ENCODE measurements at regions not wholly inside any gene's neighbourhood (a gene's known extent, or its start where the extent isn't known, plus 50 kb on each side); places are given as distances from the start of the nearest gene placed in this dataset.
A peak's percentile ranks its signal among the peaks of the same experiment; 100 is the strongest.
"Not testable (repeated sequence)": the region's sequence is repeated elsewhere in the genome, so short reads cannot be mapped to it uniquely, and the experiment has no call there.

DNA sequence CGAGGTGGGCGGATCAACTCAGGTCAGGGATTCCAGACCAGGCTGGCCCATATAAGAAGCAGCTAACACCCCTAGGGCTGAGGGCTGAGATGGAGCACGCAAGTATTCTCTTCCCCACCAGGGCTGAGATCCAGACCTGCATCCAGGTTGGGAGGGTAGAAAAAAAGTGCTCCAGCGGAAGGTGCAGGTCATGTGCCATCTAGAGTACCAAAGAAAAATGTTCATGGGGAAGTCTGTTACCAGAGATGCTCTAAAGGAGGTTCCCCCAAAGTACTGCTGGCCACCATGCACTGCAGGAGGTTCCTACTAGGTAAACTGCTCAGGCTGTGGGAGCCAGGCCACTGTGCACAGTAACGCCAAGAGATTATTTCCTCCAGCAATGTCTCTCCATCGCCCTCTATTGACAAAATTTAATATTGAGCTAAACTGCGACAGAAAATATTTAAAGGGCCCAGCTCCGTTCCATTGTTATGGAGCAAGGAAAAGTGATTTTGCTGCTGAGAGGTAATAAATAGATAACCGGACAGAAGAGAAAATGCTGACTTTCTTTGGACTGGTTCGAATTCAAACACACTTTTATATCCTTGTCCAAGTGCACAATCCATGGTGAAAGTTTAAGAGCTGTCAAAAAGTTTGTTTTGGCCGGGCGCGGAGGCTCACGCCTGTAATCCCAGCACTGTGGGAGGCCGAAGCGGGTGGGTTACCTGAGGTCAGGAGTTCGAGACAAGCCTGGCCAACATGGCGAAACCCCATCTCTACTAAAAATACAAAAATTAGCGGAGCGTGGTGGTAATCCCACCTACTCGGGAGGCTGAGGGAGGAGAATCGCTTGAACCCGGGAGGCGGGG is 159.9 kb downstream of the OR2B2 start:
- intact Hi-C loops (cut with micrococcal nuclease) = loop anchor here (1.0 to 10.0 kb wide), 11 partner anchors 58 to 589 kb away; partner anchors contain the start of genes POM121L2 and ZNF184
- ChIA-PET POLR2A (interaction anchor here (0.6 to 2.8 kb wide), 29 partner anchors 10 to 625 kb away, joined by 3 to 18 read pairs (median 4); partner anchors contain the start of gene ZNF184), CTCF (interaction anchor here (0.6 to 3.6 kb wide), 30 partner anchors 8 to 625 kb away, joined by 3 to 15 read pairs (median 4); no protein-coding TSS in a partner anchor)
- Mint-ChIP-seq H3K4me1 (ENCODE audit: insufficient read depth, unreplicated experiment) (peaks cover 11% of the 10 kb centered on the region), H3K9me3 (ENCODE audit: unreplicated experiment) (no peaks in the 10 kb centered on the region), H3K27me3 (ENCODE audit: insufficient read depth, unreplicated experiment) (no peaks in the 10 kb centered on the region), H3K36me3 (ENCODE audit: insufficient read depth, unreplicated experiment) (peaks cover 21% of the 10 kb centered on the region), H3K4me3 (ENCODE audit: unreplicated experiment) (peak overlapping the region; percentile 99), H3K27ac (ENCODE audit: low read depth, unreplicated experiment) (peak overlapping the region; percentile 97)
- peak; percentile 84 for DNase-seq (ENCODE audit: unreplicated experiment)
- TF ChIP-seq, protein P1, sequence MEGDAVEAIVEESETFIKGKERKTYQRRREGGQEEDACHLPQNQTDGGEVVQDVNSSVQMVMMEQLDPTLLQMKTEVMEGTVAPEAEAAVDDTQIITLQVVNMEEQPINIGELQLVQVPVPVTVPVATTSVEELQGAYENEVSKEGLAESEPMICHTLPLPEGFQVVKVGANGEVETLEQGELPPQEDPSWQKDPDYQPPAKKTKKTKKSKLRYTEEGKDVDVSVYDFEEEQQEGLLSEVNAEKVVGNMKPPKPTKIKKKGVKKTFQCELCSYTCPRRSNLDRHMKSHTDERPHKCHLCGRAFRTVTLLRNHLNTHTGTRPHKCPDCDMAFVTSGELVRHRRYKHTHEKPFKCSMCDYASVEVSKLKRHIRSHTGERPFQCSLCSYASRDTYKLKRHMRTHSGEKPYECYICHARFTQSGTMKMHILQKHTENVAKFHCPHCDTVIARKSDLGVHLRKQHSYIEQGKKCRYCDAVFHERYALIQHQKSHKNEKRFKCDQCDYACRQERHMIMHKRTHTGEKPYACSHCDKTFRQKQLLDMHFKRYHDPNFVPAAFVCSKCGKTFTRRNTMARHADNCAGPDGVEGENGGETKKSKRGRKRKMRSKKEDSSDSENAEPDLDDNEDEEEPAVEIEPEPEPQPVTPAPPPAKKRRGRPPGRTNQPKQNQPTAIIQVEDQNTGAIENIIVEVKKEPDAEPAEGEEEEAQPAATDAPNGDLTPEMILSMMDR (IDR thresholded peaks at IDR 0.05; ENCODE audit: unreplicated experiment) = peak; percentile 78
- TSS peak; percentile 79 for BruUV-seq (replicated peaks)

DNA sequence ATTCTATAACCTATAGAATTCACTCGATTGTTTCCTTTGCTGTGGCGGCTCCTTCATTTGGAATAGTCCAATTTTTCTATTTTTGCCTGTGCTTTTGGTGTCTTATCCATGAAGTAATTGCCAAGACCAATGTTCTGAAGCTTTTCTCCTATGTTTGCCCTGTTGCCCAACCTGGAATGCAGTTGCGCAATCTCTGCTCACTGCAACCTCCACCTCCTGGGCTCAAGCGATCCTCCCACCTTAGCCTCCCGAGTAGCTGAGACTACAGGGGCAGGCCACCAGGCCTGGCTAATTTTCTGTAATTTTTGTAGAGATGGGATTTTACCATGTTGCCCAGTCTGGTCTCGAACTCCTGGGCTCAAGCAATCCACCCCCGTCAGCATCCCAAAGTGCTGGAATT is 163.5 kb downstream of the OR2B2 start:
- no TSS peak for BruUV-seq (replicated peaks)
- H3K27me3 Mint-ChIP-seq (ENCODE audit: insufficient read depth, unreplicated experiment) = no peaks in the 10 kb centered on the region
- peaks cover 14% of the 10 kb centered on the region for H3K36me3 Mint-ChIP-seq (ENCODE audit: insufficient read depth, unreplicated experiment)
- no peak overlapping the region for H3K4me3 Mint-ChIP-seq (ENCODE audit: unreplicated experiment)
- H3K9me3 Mint-ChIP-seq (ENCODE audit: unreplicated experiment) = no peaks in the 10 kb centered on the region
- POLR2A ChIA-PET = no interaction called here
- TF ChIP-seq, protein P1 (IDR thresholded peaks at IDR 0.05; ENCODE audit: unreplicated experiment) = no peak
- CTCF ChIA-PET = no interaction called here
- no peak overlapping the region for H3K27ac Mint-ChIP-seq (ENCODE audit: low read depth, unreplicated experiment)
- DNase-seq (ENCODE audit: unreplicated experiment) = no peak
- no peaks in the 10 kb centered on the region for H3K4me1 Mint-ChIP-seq (ENCODE audit: insufficient read depth, unreplicated experiment)
- intact Hi-C loops (cut with micrococcal nuclease) = no loop called here

DNA sequence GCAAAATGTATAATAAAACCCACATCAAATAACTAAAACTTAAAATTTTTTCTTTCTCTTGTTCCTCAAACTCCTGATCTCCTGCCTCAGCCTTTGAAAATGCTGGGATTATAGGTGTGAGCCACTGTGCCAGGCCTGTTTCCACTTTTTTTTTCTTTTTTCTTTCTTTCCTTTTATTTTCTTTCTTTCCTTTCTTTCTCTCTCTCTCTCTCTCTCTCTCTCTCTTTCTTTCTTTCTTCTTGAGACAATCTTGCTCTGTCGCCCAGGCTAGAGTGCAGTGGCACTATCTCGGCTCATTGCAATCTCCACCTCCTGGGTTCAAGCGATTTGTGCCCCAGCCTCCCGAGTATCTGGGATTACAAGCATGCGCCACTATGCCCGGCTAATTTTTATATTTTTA is 164.6 kb downstream of the OR2B2 start:
- H3K27ac Mint-ChIP-seq (ENCODE audit: low read depth, unreplicated experiment) = no peak overlapping the region
- H3K4me3 Mint-ChIP-seq (ENCODE audit: unreplicated experiment) = no peak overlapping the region
- CTCF ChIA-PET = interaction anchor here (0.6 kb wide), 1 partner anchor 9 kb away, joined by 3 read pairs; no protein-coding TSS in a partner anchor

DNA sequence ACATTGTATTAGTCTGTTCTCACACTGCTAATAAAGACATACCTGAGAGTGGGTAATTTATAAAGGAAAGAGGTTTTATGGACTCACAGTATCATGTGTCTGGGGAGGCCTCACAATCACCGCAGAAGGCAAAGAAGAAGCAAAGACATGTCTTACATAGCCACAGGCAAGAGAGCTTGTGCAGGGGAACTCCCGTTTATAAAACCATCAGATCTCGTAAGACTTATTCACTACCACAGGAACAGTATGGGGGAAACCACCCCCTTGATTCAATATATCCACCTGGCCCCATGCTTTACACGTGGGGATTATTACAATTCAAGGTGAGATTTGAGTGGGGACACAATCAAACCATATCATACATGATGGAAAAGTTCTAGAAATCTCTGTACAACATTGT is 165.3 kb downstream of the OR2B2 start:
- H3K27me3 Mint-ChIP-seq (ENCODE audit: insufficient read depth, unreplicated experiment); H3K27ac Mint-ChIP-seq (ENCODE audit: low read depth, unreplicated experiment); H3K4me1 Mint-ChIP-seq (ENCODE audit: insufficient read depth, unreplicated experiment); CTCF ChIA-PET; POLR2A ChIA-PET; BruUV-seq (replicated peaks); H3K4me3 Mint-ChIP-seq (ENCODE audit: unreplicated experiment); H3K9me3 Mint-ChIP-seq (ENCODE audit: unreplicated experiment); DNase-seq (ENCODE audit: unreplicated experiment); intact Hi-C loops (cut with micrococcal nuclease); H3K36me3 Mint-ChIP-seq (ENCODE audit: insufficient read depth, unreplicated experiment): not testable (repeated sequence)

More for the DNA sequence above, 164.6 kb downstream of the OR2B2 start:
- H3K9me3 Mint-ChIP-seq (ENCODE audit: unreplicated experiment) = no peaks in the 10 kb centered on the region
- TF ChIP-seq, protein P1 (IDR thresholded peaks at IDR 0.05; ENCODE audit: unreplicated experiment) = no peak
- intact Hi-C loops (cut with micrococcal nuclease) = no loop called here
- no peaks in the 10 kb centered on the region for H3K27me3 Mint-ChIP-seq (ENCODE audit: insufficient read depth, unreplicated experiment)
- H3K36me3 Mint-ChIP-seq (ENCODE audit: insufficient read depth, unreplicated experiment) = peaks cover 4% of the 10 kb centered on the region
- DNase-seq (ENCODE audit: unreplicated experiment) = no peak
- POLR2A ChIA-PET = no interaction called here
- no peaks in the 10 kb centered on the region for H3K4me1 Mint-ChIP-seq (ENCODE audit: insufficient read depth, unreplicated experiment)
- BruUV-seq (replicated peaks) = no TSS peak

Measured in MCF 10A (cell line).